HCEC 1CT (cell line): ENCODE measurements at regions not wholly inside any gene's neighbourhood (a gene's known extent, or its start where the extent isn't known, plus 50 kb on each side); places are given as distances from the start of the nearest gene placed in this dataset.
"Not testable (repeated sequence)": the region's sequence is repeated elsewhere in the genome, so short reads cannot be mapped to it uniquely, and the experiment has no call there.

ENCODE experiments used
- DNase-seq: peaks from one replicate; pipeline ENCODE4 v3.0.0-alpha.2; 2017

DNA sequence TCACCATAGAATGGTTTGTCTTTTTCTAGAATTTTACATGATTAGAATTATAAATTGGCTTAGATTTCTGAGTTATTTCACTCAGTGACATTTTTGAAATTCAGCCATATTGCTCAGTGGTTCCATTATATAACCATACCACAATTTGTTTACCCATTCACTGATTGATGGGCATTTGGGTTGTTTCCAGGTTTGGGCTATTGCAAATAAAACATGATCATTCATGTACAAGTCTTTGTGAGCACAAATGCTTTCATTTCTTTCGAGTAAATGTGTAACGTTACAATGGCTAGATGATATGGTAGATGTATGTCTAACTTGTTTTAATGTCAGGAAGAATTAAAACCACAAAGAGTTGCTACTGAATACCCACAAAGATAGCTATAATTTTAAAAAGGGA lies 279.9 kb upstream of the TARS1 start:
- DNase-seq: no peak

DNA sequence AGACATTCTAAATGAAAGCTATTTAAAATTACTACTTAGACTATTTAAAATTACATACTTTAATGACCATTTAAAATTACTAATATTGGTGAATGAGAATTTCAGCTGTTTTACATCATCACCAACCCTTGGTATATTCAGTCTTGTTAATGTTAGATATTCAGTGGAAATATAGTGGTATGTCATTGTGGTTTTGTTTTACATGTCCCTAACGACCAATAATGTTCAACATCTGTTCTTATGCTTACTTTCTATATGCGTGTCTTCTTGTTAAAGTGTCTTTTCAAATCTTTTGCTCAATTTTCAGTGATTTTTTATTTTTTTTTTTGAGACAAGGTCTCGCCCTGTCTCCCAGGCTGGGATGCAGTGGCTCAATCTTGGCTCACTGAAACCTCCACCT lies 279.3 kb upstream of the TARS1 start:
- DNase-seq: no peak

DNA sequence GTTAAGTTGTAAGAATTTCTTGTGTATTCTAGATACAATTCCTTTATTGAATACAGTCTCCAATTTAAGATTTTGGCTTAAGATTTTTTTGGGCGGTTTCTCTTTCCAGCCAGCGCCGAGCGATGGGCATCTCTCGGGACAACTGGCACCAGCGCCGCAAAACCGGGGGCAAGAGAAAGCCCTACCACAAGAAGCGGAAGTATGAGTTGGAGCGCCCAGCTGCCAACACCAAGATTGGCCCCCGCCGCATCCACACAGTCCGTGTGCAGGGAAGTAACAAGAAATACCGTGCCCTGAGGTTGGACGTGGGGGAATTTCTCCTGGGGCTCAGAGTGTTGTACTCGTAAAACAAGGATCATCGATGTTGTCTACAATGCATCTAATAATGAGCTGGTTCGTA lies 278.7 kb upstream of the TARS1 start:
- no peak for DNase-seq

DNA sequence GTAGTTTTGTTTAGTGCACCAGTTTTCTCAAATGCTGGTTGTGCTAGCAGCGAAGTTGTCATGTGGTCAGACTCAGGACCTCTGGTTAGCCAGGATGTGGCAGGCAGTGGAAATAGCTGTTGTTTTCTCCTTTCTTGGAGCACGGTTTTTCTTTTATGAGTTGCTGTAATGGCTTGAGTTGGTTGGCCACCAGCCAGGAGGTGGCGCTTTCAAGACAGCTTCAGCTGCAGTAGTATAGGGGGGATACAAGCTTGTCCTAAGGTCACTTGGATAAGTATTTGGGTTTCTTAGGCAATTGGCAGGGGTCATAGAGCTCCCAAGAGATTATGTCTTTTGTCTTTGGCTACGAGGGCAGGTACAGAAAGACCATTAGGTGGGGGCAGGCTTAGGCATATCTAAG lies 274.2 kb upstream of the TARS1 start:
- DNase-seq: no peak

DNA sequence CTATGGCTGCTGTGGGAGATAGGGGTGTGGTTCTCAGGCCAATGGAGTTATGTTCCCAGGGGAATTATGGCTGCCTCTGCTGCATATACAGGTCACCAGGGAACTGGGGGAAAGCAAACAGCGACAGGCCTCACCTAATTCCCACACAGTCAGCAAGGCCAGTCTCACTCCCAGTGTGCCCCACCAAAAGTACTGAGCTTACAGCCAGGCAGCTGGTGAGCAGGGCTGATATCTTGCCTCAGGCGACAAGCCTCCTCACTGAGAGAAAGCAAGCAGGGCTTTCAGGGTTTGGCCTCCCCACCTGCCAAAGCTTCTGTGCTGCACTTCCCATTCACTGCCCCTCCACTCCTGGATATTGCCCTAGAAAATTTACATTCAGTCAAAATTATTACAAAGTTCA lies 273.8 kb upstream of the TARS1 start:
- no peak for DNase-seq

DNA sequence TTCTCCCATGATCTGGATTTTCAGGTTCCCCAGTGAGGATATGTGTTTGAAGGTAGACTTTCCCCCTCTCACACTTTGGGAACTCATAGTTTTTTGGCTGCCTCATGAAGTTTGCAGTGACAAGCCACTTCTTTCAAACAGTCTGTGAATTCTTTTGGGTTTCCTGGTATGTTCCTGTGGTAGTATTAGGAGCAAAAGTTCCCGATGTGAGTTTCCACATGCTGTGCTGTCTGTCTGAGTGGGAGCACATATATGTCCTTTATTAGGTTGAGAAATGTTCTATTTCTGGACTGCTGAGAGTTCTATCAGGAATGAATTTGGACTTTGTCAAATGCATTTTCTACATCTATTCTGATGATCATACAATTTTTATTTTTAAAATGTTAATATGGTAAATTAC lies 273.2 kb upstream of the TARS1 start:
- no peak for DNase-seq

DNA sequence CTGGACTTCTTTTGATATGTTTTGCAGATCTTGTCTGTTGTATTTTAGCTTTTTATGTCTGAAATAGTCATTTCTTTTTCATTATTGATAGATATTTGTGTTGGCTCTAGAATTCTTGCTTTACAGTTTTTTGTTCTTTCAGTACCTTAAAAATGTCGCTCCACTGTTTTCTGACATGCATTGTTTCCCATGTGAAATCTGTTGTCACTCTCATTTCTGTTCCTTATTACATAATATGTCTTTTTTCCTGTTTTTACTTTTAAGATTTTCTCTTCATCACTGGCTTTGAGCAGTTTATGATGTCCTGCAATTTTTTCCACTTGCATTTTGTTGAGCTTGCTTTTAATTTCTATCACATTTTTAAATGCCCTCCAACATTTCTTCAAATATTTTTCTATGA lies 270.4 kb upstream of the TARS1 start:
- DNase-seq: no peak

DNA sequence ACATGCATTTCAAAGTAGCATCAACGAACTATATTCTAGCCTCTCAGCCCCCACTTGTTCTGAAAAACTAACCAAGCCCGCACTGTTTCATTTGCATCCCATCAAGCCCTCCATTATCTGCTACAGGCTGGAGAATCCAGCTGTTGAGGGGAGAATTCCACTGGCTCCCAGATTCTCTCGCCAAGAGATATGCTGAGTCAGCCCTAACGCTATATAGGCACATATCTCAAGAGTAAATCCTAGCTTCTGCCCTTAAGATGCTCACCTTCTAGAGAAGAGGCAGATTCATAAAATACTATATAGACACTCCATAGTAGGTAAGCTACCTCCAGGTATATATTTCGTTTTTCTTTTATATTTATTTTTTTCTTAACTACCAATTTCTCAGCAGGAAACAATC lies 266.4 kb upstream of the TARS1 start:
- DNase-seq: no peak

DNA sequence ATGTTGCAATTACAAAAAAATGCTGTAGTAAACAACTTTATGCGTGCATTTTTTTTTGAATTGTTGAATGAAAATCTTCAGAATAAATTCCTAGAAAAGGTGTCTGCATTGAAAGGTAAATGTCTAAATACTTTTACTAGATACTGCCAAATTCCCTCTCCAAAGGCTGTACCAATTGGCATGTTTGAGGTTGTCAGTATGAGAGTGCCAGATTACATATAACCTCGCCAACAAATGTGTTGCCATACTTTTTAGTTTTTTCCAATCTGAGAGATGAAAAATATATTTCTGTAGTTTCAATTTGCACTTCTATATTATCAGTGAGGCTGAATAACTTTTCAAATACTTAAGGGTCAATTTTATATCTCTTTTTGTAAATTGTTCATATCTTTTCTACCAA lies 261.5 kb upstream of the TARS1 start:
- DNase-seq: no peak

DNA sequence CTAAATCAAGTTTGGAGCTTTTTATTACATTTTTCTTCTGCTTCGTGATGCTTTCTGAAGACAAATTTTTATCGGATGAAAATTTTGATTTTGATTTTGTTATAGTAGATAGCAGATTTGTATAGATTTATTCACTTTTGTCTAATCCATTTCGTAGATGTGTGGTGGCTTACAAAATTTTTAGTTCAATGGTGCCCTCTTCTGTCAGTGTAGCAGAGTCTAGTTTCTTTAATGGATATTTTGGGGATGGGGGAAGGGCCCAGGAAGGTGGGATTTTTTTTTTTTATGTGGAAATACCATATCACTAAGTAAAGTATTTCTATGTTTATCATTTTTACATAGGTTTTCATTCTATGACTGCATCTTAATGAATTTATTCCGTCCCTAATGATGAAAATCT lies 259.9 kb upstream of the TARS1 start:
- DNase-seq: peak; percentile 56

DNA sequence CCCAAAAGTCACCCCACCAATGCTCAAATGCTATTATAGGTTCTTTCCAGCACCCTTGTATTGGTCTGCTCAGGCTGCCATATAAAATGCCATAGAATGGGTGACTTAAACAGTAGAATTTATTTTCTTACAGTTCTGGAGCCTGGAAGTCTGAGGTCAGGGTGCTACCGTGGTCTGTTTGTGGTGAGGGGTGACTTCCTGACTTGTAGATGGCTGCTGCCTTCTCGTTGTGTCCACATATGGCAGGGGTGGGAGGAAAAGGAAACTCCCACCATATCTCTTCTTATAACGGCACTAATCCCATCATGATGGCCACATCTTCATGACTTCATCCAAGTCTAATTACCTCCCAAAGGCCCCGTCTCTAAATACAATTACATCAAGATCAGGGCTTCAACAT lies 257.8 kb upstream of the TARS1 start:
- no peak for DNase-seq

DNA sequence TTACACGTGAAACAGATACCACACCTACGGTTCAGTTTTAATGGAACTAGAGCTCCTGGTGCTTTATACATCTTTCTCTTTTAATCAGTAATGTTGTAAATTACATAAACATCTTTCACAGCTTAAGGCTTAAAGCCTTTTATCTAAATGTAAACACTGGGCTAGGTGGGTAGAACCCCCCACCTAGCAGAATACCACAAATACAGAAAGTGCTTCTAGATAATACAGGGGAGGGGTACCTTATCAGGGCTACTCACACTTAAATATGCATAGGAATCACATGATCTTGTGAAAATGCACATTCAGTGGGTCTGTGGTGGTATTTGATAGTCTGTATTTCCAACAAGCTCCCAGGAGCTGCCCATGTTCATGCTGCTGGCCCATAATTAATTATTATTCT lies 256.4 kb upstream of the TARS1 start:
- DNase-seq: no peak

DNA sequence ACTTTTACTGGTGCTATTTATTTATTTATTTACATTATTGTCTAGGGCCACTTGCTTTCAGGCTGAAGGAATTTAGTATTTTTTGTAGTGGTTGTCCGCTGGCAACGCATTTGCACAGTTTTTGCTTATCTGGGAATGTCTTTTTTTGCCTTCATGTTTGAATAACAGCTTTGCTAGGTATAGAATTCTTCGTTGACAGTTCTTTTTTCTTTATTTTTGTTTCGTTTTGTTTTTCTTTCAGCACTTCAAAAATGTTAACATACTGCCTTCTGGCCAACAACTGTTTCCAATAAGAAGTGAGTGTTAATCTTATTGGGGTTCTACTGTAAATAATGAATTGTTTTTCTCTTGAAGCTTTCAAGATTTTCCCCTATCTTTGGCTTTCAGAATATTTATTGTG lies 252.7 kb upstream of the TARS1 start:
- DNase-seq: no peak

DNA sequence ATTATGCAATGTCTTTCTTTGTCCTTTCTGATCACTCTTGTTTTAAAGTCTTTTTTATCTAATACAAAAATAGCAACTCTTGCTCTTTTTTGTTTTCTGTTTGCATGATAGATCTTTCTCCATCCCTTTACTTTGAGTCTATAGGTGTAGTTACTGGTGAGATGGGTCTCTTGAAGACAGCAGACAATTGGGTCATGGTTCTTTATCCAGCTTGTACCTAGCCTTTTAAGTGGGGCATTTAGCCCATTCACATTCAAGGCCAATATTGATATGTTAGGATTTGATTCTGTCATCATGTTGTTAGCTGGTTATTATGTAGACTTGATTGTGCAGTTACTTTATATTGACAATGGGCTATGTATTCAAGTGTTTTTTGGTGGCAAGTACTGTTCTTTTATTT lies 245.9 kb upstream of the TARS1 start:
- no peak for DNase-seq

DNA sequence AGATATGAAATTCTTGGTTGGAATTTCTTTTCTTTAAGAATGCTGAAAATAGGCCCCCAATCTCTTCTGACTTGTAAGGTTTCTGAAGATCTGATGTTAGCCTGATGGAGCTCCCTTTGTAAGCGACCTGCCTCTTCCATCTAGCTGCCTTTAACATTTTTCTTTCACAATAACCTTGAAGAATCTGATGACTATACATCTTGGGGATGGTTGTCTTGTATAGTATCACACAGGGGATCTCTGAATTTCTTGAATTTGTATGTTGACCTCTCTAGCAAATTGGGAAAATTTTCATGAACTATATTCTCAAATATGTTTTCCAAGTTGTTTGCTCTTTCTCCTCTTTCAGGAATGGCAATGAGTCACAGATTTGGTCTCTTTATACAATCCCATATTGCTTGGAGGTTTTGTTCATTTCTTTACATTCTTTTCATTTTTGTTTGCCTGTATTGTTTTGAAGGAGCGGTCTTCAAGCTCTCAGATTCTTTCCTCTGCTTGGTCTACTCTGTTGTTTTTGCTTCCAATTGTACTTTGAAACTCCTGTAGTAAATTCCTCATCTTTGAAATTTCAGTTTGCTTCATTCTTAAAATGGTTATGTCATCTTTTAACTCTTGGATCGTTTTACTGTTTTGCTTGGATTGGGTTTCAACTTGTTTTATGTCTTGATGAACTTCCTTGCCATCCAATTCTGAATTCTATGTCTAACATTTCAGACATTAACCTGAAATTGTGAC lies 245.2 kb upstream of the TARS1 start:
- DNase-seq: peak; percentile 67

DNA sequence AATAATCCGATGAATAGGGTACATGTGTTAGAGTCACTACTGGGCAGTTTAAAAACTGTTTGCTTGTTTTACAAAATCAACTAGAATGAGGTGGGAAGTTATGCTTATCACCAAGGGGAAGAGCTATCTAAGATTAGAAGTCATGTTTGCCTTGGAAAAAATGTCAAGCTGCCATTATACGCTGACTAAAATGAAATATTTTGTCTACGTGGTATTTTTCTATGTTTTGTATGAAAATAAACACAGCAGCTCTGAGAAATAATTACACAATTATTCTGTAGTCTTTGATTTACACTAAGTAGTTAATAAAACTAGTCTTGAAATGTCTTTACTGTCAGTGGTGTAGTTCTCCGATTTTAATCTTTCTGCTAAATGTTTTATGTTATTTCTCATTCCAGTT lies 241.9 kb upstream of the TARS1 start:
- no peak for DNase-seq

DNA sequence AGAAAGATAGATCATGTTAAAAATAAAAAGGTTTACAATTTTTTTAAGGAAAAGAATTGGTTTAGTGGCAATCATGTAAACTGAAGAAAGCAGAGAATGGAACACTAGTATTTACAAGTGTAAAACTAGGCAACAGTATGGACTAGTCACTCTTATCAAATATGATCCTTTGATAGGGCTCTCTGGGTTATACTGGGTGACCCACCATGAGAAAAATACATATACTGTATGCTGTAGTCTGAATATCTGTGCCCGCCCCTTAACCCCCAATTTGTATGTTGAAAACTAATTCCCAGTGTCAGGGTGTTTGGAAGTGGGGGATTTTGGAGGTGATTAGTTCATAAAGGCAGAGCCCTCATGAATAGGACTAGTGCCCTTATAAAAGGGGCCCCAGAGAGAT lies 236.8 kb upstream of the TARS1 start:
- DNase-seq: no peak

DNA sequence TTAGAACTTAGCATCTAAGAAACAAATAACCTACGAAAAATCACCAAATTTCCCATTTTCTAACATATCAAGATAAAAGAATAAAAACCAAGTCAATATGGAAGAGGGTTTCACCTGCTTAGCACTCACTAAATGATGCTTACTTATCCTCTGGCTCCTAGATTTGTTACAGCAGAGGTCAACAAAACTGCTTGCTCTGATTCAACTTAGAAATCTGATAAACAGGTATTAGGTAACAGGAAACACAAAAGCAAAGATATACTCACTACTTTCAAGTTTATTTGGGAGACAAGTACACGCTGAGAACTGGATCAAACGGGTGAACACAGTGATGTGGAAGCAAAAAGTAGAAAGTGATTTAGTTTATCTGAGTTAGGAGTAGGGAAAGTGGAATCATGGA lies 235.7 kb upstream of the TARS1 start:
- no peak for DNase-seq

DNA sequence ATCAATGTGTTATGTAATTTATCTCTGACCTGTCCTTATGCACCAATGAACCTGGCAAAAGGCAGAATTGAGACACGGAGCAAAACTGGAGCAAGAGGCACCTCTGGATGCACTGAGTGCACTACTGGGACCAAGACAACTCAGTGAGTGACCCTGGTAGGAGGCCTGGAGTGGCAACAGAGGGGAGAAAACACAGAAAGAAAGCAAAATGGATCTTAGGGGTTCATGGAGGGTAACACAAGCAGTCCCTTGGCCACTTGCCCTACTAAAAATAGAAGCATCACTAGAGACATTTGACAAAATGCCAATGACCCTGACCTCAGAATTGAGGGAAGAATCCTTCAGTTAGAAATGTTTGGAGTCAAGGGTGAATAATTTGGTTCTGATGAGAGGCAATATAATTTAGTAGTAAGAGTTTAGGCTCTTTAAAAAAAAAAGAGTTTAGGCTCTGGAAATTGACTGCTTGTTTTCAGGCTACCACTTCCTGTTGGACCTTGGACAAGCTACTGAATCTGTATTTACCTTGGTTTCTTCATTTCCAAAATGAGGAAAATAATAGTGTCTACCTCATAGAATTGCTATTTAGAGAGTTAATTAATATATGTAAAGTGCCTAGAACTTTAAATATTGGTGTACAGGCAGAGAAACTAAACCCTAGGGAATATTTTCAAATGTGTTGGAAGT lies 234.9 kb upstream of the TARS1 start:
- peak; percentile 9 for DNase-seq

DNA sequence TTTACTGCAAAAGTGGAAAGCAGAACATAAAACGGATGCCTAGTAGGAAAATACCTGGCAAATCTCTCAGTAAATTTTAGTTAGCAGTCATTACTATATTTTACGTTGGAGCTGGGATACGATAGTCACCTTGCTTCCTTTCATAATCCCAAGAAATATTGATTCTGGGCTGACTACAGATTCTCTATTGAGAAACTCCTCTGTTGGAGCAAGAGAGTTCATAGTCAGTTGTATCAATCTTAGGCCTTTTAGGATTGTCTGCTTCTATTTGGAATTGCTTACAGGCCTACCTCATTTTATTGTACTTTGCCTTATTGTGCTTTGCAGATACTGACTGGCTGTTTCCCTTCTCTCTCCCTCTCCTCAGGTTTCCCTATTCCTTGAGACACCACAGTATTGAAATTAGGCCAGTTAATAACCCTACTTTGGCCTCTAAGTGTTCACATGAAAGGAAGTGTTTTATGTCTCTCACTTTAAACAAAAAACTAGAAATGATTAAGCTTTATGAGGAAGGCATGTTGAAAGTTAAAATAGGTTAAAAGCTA lies 233.7 kb upstream of the TARS1 start:
- DNase-seq: no peak

DNA sequence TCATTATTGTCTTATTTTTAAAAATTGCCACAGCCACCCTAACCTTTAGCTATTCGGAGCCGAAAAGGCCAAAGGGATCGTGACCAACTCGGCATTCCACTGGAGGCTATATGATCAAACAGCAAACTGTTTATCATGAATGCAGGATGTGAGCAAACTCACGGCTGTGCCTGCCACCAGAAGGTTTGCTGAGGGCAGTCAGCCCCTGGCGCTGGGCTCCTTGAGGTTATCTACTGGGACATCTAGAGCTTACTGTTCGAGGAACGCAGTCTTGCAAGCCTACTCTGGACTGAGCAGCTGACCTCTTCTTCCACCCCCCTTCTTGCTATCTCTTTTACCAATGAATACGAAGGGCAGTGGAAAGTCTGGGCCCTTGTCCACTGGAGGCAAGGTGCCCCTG lies 231.5 kb upstream of the TARS1 start:
- DNase-seq: no peak

DNA sequence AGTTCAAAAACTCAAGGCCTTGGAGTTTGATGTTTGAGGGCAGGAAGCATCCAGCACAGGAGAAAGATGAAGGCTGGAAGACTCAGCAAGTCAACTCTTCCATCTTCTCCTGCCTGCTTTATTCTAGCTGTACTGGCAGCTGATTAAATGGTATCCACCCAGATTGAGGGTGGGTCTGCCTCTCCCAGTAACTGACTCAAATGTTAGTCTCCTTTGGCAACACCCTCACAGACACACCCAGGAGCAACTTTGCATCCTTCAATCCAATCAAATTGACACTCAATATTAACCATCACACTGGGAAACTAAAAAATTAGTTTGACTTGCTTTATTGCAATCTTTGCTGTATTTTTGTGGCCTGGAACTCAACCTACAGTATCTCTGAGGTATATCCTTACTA lies 230.5 kb upstream of the TARS1 start:
- DNase-seq: not testable (repeated sequence)

DNA sequence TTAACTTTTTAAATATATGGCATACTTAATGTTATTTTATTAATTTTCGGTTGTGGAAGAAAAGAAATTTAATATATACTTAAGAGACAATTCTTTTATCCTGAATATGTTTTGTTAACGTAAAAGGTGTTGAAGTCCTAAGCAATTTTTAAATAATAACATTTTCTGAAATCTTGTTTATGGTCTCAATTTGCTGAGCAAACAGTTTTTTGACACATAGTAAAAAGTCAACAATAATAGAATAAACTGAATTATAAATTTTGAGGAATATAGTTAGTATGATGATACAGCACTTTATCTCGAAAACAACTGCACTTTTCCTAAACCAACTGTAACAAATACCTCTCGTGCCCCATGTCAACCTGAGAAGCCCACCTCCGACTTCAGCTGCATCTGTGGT lies 229.8 kb upstream of the TARS1 start:
- no peak for DNase-seq

DNA sequence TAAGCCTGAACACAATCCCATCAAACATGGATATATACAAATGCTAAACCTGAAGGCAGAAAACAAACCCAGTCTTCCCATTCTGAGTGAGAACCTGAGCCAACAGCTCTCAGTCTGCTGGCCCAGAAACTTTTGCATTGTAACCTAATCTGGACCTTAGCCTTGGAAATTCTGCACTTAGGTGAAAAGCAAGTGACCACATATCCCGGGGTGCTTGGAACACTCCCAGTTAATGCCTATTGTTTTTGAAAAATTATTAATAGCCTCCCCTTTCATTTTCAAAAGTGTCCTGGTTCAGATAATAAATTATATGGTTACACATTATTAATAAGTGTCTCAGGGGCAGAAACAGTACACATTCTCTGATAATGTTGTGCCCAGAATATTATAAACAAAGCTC lies 228.3 kb upstream of the TARS1 start:
- no peak for DNase-seq

DNA sequence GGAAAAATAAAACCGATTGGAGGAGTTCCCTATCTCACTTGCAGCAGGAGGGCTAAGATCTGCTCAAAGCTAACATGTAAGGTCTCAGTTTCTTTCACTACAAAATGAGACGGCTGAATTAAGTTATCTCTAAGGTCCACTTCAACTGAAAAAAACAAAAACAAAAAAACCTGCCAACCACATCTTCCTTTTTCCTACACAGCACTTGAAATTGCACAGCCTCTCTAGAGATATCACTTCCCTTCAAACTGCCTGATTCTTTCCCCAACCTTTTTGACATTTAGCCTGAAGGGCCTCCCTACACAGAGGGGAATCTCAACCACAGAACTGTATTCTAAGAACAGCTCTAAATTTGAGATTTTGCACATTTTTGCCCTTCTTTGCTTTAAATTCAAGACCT lies 227.9 kb upstream of the TARS1 start:
- DNase-seq: no peak
